D721Med (cell line): ENCODE measurements at regions not wholly inside any gene's neighbourhood (a gene's known extent, or its start where the extent isn't known, plus 50 kb on each side); places are given as distances from the start of the nearest gene placed in this dataset.
A peak's percentile ranks its signal among the peaks of the same experiment; 100 is the strongest.

ENCODE experiments used
- DNase-seq: peaks from one replicate; pipeline ENCODE4 v3.0.0; 2011; ENCODE audit warnings: low spot score; ENCODE audit not compliant: insufficient read length
- FAIRE-seq: peaks from 2 replicates; lab custom pipeline; 2011; peaks lifted over from hg19 to GRCh38; lab: Jason Lieb, UNC
- TF ChIP-seq, protein P1 (sequence below): IDR thresholded peaks from 2 replicates; pipeline ENCODE4 v1.5.1; 2012; ENCODE audit warnings: mild to moderate bottlenecking, control low read depth; ENCODE audit not compliant: insufficient read depth; ENCODE audit errors: missing control alignments

GRCh38 chr5:106566031-106566430 lies 1104.7 kb downstream of the EFNA5 start:
- FAIRE-seq (peak; percentile 25), DNase-seq (no peak)
- TF ChIP-seq, protein P1, sequence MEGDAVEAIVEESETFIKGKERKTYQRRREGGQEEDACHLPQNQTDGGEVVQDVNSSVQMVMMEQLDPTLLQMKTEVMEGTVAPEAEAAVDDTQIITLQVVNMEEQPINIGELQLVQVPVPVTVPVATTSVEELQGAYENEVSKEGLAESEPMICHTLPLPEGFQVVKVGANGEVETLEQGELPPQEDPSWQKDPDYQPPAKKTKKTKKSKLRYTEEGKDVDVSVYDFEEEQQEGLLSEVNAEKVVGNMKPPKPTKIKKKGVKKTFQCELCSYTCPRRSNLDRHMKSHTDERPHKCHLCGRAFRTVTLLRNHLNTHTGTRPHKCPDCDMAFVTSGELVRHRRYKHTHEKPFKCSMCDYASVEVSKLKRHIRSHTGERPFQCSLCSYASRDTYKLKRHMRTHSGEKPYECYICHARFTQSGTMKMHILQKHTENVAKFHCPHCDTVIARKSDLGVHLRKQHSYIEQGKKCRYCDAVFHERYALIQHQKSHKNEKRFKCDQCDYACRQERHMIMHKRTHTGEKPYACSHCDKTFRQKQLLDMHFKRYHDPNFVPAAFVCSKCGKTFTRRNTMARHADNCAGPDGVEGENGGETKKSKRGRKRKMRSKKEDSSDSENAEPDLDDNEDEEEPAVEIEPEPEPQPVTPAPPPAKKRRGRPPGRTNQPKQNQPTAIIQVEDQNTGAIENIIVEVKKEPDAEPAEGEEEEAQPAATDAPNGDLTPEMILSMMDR, result no peak

- TF ChIP-seq, protein P1, result no peak
- DNase-seq, result no peak
- no peak for FAIRE-seq
Observed at GRCh38 chr5:106545325-106545724, 1125.4 kb downstream of the EFNA5 start.

GRCh38 chr5:106543330-106543729 lies 1127.4 kb downstream of the EFNA5 start:
- TF ChIP-seq, protein P1, result no peak
- FAIRE-seq (no peak), DNase-seq (no peak)

- TF ChIP-seq, protein P1, result no peak
- FAIRE-seq (no peak), DNase-seq (no peak)
Observed at GRCh38 chr5:106530150-106530549, 1140.6 kb downstream of the EFNA5 start.

GRCh38 chr5:106525438-106525837 lies 1145.3 kb downstream of the EFNA5 start:
- no peak for FAIRE-seq
- TF ChIP-seq, protein P1, result no peak
- DNase-seq, result no peak

GRCh38 chr5:106523852-106524251 lies 1146.9 kb downstream of the EFNA5 start:
- no peak for FAIRE-seq
- TF ChIP-seq, protein P1, result no peak
- no peak for DNase-seq

- TF ChIP-seq, protein P1, result no peak
- FAIRE-seq (no peak), DNase-seq (no peak)
Observed at GRCh38 chr5:106522296-106522695, 1148.4 kb downstream of the EFNA5 start.
